Astrocyte (in vitro differentiated cells and primary cell): ENCODE measurements at regions not wholly inside any gene's neighbourhood (a gene's known extent, or its start where the extent isn't known, plus 50 kb on each side); places are given as distances from the start of the nearest gene placed in this dataset.

Source experiments
- DNase-seq: peaks from one replicate; pipeline ENCODE4 v3.0.0-alpha.2; 2010; ENCODE audit warnings: low read depth
- FAIRE-seq: peaks from 2 replicates; lab custom pipeline; 2011; peaks lifted over from hg19 to GRCh38; lab: Jason Lieb, UNC
- H2AFZ ChIP-seq: 2 replicates; pipeline ENCODE4 v1.6.0; 2012; ENCODE audit warnings: low read depth, low read length, inconsistent platforms
- H3K27ac ChIP-seq: 2 replicates; pipeline ENCODE4 v1.5.1; 2011; ENCODE audit warnings: low read depth, low read length, inconsistent platforms
- H3K27me3 ChIP-seq: 2 replicates; pipeline ENCODE4 v1.6.0; 2011; ENCODE audit warnings: low read length, inconsistent platforms; ENCODE audit not compliant: insufficient read depth
- H3K36me3 ChIP-seq: 2 replicates; pipeline ENCODE4 v1.5.1; 2011; ENCODE audit warnings: low read length, inconsistent platforms; ENCODE audit not compliant: insufficient read depth
- H3K4me1 ChIP-seq: 2 replicates; pipeline ENCODE4 v1.5.1; 2011; ENCODE audit warnings: low read length, inconsistent platforms; ENCODE audit not compliant: insufficient read depth
- H3K4me2 ChIP-seq: 2 replicates; pipeline ENCODE4 v1.6.0; 2012; ENCODE audit warnings: low read length, inconsistent platforms
- H3K4me3 ChIP-seq: 2 replicates; pipeline ENCODE4 v1.5.1; 2011; ENCODE audit warnings: low read depth, mild to moderate bottlenecking, low read length, inconsistent platforms; ENCODE audit not compliant: insufficient read depth
- H3K79me2 ChIP-seq: 2 replicates; pipeline ENCODE4 v1.6.0; 2012; ENCODE audit warnings: mild to moderate bottlenecking, low read length, inconsistent platforms; ENCODE audit not compliant: insufficient read depth
- H3K9ac ChIP-seq: 2 replicates; pipeline ENCODE4 v1.6.0; 2012; ENCODE audit warnings: mild to moderate bottlenecking, low read length, inconsistent platforms
- H3K9me3 ChIP-seq: 2 replicates; pipeline ENCODE4 v1.5.1; 2012; ENCODE audit warnings: low read depth, mild to moderate bottlenecking, low read length, inconsistent platforms; ENCODE audit not compliant: insufficient read depth
- H4K20me1 ChIP-seq: 2 replicates; pipeline ENCODE4 v1.6.0; 2012; ENCODE audit warnings: low read length, inconsistent platforms; ENCODE audit not compliant: insufficient read depth
- H3K27ac Mint-ChIP-seq: one replicate; pipeline ENCODE4 v1.8.0; 2021; ENCODE audit warnings: mild to moderate bottlenecking, mixed read lengths; ENCODE audit not compliant: unreplicated experiment
- H3K27me3 Mint-ChIP-seq: one replicate; pipeline ENCODE4 v1.8.0; 2021; ENCODE audit warnings: low read depth, mixed read lengths; ENCODE audit not compliant: unreplicated experiment
- H3K36me3 Mint-ChIP-seq: one replicate; pipeline ENCODE4 v1.8.0; 2021; ENCODE audit warnings: low read depth, mixed read lengths; ENCODE audit not compliant: unreplicated experiment
- H3K4me1 Mint-ChIP-seq: one replicate; pipeline ENCODE4 v1.8.0; 2021; ENCODE audit warnings: low read depth, mixed read lengths; ENCODE audit not compliant: unreplicated experiment
- H3K4me3 Mint-ChIP-seq: one replicate; pipeline ENCODE4 v1.8.0; 2021; ENCODE audit warnings: mild to moderate bottlenecking, moderate library complexity, mixed read lengths; ENCODE audit not compliant: unreplicated experiment
- H3K9me3 Mint-ChIP-seq: one replicate; pipeline ENCODE4 v1.8.0; 2021; ENCODE audit warnings: mild to moderate bottlenecking, mixed read lengths; ENCODE audit not compliant: unreplicated experiment
- CTCF ChIP-seq: IDR thresholded peaks from 2 replicates; pipeline ENCODE4 v1.5.1; 2011; ENCODE audit warnings: low read depth, mild to moderate bottlenecking, inconsistent platforms, low read length, moderate library complexity; ENCODE audit not compliant: insufficient read depth
- EZH2 ChIP-seq: IDR thresholded peaks from 2 replicates; pipeline ENCODE4 v1.6.1; 2012; ENCODE audit warnings: mild to moderate bottlenecking, low read length, inconsistent platforms; ENCODE audit not compliant: insufficient read depth

- Mint-ChIP-seq H3K4me3 (no peak overlapping the region), H3K36me3 (peaks cover 2% of the 10 kb centered on the region), H3K27me3 (no peaks in the 10 kb centered on the region), H3K9me3 (peaks cover 7% of the 10 kb centered on the region), H3K4me1 (no peaks in the 10 kb centered on the region), H3K27ac (no peak overlapping the region)
- Histone ChIP-seq H3K4me3 (no peak overlapping the region), H3K4me2 (no peak overlapping the region), H3K4me1 (no peaks in the 10 kb centered on the region), H3K79me2 (no peaks in the 10 kb centered on the region), H4K20me1 (no peaks in the 10 kb centered on the region), H3K27me3 (no peaks in the 10 kb centered on the region), H3K27ac (no peak overlapping the region), H3K9ac (no peak overlapping the region), H3K36me3 (no peaks in the 10 kb centered on the region), H2AFZ (no peak overlapping the region), H3K9me3 (no peaks in the 10 kb centered on the region)
- TF ChIP-seq CTCF (no peak), EZH2 (no peak)
- no peak for DNase-seq
- FAIRE-seq: no peak
Measured at GRCh38 chr6:92617721-92618120, 801.6 kb downstream of the EPHA7 start.

GRCh38 chr6:92608751-92609150 is 810.6 kb downstream of the EPHA7 start:
- no peak overlapping the region for H3K4me3 ChIP-seq
- H3K27ac Mint-ChIP-seq: no peak overlapping the region
- H4K20me1 ChIP-seq: no peaks in the 10 kb centered on the region
- no peaks in the 10 kb centered on the region for H3K9me3 ChIP-seq
- no peaks in the 10 kb centered on the region for H3K27me3 Mint-ChIP-seq
- H3K79me2 ChIP-seq: no peaks in the 10 kb centered on the region
- H3K4me1 Mint-ChIP-seq: no peaks in the 10 kb centered on the region
- no peak overlapping the region for H3K4me3 Mint-ChIP-seq
- peaks cover 6% of the 10 kb centered on the region for H3K9me3 Mint-ChIP-seq
- no peak for FAIRE-seq
- no peak overlapping the region for H3K27ac ChIP-seq
- H3K4me1 ChIP-seq: no peaks in the 10 kb centered on the region
- H3K36me3 Mint-ChIP-seq: no peaks in the 10 kb centered on the region
- DNase-seq: no peak
- no peak for TF ChIP-seq EZH2
- no peak for TF ChIP-seq CTCF
- no peak overlapping the region for H2AFZ ChIP-seq
- no peaks in the 10 kb centered on the region for H3K27me3 ChIP-seq
- H3K9ac ChIP-seq: no peak overlapping the region
- H3K4me2 ChIP-seq: no peak overlapping the region
- H3K36me3 ChIP-seq: no peaks in the 10 kb centered on the region

- no peak for FAIRE-seq
- no peaks in the 10 kb centered on the region for H3K36me3 ChIP-seq
- no peak overlapping the region for H3K4me3 Mint-ChIP-seq
Measured at GRCh38 chr6:92593201-92593600, 826.2 kb downstream of the EPHA7 start.

More at GRCh38 chr6:92593201-92593600, 826.2 kb downstream of the EPHA7 start:
- Histone ChIP-seq H3K9ac (no peak overlapping the region), H3K27ac (no peak overlapping the region), H3K27me3 (no peaks in the 10 kb centered on the region), H4K20me1 (no peaks in the 10 kb centered on the region), H3K4me3 (no peak overlapping the region), H2AFZ (no peak overlapping the region), H3K79me2 (no peaks in the 10 kb centered on the region), H3K9me3 (no peaks in the 10 kb centered on the region), H3K4me2 (no peak overlapping the region), H3K4me1 (no peaks in the 10 kb centered on the region)
- peaks cover 8% of the 10 kb centered on the region for H3K4me1 Mint-ChIP-seq
- no peaks in the 10 kb centered on the region for H3K9me3 Mint-ChIP-seq
- no peaks in the 10 kb centered on the region for H3K36me3 Mint-ChIP-seq
- no peak for DNase-seq
- H3K27ac Mint-ChIP-seq: no peak overlapping the region
- TF ChIP-seq CTCF (no peak), EZH2 (no peak)
- no peaks in the 10 kb centered on the region for H3K27me3 Mint-ChIP-seq
